ENCODE measurements at regions not wholly inside any gene's neighbourhood (a gene's known extent, or its start where the extent isn't known, plus 50 kb on each side); places are given as distances from the start of the nearest gene placed in this dataset.

DNA sequence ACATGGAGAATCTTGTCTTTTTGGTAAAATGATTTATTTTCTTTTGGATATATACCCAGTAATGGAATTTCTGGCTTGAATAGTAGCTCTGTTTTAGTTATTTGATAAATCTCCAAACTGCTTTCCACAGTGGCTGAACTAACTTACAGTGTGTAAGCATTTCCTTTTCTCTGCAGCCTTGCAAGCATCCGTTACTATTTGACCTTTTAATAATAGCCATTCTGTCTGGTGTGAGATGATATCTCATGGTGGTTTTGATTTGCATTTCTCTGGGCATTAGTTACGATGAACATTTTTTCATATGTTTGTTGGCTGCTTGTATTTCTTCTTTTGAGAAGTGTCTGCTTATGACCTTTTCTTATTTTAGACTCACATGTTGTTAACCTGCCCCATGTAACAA, 190.2 kb downstream of the GALR1 start:
- FAIRE-seq (no peak), DNase-seq (ENCODE audit: insufficient read length, low spot score) (no peak)

DNA sequence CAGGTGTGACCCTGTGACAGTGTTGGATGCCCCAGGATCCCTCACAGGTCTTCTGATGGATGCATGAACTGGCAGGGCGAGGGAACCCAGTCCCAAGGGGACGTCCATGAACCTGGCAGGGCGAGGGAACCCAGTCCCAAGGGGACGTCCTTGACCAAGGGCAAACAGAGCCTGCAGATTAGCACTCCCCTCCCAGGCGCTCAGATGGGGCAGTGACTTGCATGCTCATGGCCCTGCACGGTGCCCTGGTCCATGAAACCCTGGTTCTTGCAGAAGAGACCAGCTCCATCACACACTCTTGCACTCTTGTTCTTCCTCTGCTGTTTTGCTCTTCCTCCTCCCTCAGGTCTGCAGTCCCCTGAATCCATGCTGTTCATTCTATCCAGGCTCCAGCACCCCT, 192.7 kb downstream of the GALR1 start:
- DNase-seq (ENCODE audit: insufficient read length, low spot score) (no peak), FAIRE-seq (no peak)

DNA sequence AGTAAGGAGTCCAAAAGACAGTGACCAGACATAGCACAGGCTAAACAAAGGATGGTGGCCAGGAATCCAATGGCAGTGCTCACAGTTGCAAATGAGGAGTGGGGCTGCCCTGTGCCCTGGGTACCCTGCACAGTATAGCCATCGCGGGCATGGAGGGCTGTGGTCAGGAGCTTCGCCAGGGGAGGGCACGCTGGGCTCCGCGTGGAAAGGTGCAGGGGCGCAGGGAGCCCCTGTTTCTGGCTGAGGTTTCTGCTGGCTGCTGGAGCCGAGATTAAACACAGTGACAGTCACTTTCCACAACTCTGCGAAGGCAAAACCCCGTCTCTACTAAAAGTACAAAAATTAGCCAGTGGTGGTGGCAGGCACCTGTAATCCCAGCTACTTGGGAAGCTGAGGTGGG, 194.7 kb downstream of the GALR1 start:
- DNase-seq (ENCODE audit: insufficient read length, low spot score), result no peak
- FAIRE-seq, result no peak

DNA sequence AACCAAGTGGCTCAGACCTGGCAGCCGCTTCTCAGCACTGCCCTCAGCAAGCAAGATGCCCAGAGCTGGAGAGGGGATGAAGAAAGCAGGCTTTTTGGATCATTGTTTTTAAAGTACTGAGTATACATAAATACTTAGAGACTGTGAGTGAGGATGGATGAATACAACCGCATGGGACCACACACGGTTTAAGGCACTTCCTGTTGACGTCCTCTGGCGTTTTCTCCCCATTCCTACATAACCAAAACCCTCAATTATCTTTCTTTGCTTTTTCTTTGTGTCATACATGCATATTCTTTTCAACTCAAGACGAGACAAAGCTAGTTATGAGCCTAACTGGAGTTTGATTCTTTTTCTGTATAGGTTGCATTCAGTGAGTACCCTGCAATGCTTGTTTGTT, 198.4 kb downstream of the GALR1 start:
- FAIRE-seq (no peak), DNase-seq (ENCODE audit: insufficient read length, low spot score) (no peak)

DNA sequence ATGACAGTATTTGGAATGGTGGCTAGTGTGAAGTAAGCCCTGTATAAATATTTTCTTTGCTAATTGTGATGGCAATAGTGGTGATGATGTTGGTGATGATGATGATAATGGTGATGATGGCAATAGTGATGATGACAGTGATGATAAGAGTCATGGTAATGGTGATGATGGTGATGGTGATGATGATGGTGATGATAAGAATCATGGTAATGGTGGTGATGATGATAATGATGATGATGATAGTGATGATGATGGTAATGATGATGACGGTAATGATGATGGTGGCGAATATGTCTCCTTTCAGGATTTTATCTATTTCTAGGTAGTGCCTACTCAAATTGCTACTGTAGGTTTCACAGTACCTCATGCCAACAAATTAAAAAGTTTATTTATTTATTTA, 205.4 kb downstream of the GALR1 start:
- no peak for DNase-seq (ENCODE audit: insufficient read length, low spot score)
- no peak for FAIRE-seq

DNA sequence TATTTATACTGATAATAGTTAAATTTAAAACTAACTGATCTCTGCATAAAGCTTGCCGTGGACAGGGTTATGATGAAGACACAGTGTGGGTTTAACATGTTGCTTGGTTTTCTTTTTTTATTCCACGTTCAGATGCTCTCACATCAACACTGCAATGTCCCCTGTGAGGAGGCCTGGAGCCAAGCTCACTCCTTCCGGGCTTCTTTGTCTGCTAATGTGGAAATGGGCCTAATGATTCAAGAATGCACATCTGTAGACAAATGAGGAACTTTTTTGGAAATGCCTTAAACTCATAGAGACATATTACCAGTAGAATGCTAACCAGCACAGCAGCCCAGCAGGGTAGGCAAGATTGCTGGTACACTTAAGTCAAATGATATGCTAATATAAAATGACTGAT, 208.0 kb downstream of the GALR1 start:
- DNase-seq (ENCODE audit: insufficient read length, low spot score) (no peak), FAIRE-seq (no peak)

DNA sequence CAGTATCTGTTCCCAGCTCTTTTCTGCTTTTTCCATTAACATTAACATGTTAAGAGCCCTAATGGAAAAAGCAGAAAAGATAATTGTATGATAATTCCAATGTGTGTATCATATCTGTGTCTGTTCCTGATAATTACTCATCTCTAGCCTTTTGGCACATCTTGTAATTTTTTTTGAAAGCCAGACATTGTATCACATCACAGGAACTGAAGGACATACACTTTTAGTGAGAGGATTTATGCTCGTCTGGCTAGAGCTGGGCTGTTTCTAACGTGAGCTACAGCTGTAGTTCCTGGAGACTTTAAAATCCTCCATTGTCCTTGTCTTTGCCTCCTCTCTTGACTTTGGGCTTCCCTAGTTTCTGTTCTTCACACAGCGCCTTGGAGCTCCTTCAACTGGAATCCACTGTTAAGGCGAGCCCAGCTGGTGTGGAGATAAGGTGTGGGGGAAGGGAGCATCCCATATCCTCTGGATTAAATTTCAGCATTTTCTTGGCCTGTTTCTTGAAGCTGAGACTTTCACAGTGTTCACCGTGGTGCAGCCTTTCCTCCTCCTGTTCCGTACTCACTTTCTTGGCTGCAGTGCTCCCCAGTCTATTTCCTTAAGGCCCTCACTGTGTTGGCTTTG, 211.5 kb downstream of the GALR1 start:
- DNase-seq (ENCODE audit: insufficient read length, low spot score) (no peak), FAIRE-seq (no peak)

DNA sequence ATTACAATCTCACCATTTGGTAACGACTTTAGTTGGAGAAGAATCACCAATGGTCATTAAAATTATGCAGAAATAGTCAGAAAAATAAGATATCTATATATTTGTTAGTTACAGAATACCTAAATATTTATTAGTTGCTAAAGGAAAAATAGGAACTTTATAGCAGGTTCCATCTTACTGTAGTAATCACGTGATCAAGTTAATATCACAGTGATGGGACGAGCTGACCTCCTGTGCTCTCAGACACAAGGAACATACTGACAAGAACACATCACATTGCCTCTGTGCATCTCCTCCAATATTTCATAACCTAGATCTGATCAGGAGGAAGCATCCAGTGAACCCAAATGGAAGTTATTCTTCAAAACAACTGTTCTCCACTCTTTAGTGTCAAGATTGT, 215.3 kb downstream of the GALR1 start:
- DNase-seq (ENCODE audit: insufficient read length, low spot score) (no peak), FAIRE-seq (no peak)

DNA sequence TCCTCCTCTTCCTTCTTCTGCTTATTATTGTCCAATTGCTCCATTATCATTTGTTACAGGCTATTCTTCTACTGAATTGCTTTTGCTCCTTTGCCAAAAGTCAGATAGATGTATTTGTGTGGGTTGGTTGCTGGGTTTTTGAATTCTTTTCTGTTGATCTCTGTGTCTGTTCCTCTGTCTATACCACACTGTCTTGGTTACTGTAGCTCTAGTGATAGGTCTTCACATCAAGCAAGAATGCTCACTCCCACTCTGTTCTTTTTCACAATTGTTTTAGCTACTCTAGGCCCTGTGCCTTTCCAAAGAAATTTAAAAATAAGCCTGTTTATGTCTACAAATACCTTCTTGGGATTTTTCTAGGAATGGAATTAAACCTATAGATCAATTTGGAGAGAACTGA, 217.2 kb downstream of the GALR1 start:
- DNase-seq (ENCODE audit: insufficient read length, low spot score) (no peak), FAIRE-seq (no peak)

DNA sequence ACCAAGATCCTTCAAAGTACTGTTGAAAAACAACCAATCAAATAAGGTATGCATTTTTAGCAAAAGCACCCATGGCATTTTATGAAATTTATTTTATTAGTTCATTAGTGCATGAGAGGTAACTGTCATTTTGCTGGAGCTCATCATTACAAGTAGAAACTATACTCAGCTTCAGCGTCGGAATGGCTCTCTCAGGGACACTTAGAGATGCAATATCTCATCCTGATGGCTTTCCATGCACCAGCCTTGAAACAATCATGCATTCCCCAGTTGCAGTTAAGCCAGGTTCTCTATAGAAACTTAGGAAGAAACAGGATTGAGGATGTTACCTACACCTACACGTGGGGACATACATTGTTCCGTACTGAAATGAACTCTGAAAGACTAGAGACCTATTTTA, 219.5 kb downstream of the GALR1 start:
- FAIRE-seq (no peak), DNase-seq (ENCODE audit: insufficient read length, low spot score) (no peak)

DNA sequence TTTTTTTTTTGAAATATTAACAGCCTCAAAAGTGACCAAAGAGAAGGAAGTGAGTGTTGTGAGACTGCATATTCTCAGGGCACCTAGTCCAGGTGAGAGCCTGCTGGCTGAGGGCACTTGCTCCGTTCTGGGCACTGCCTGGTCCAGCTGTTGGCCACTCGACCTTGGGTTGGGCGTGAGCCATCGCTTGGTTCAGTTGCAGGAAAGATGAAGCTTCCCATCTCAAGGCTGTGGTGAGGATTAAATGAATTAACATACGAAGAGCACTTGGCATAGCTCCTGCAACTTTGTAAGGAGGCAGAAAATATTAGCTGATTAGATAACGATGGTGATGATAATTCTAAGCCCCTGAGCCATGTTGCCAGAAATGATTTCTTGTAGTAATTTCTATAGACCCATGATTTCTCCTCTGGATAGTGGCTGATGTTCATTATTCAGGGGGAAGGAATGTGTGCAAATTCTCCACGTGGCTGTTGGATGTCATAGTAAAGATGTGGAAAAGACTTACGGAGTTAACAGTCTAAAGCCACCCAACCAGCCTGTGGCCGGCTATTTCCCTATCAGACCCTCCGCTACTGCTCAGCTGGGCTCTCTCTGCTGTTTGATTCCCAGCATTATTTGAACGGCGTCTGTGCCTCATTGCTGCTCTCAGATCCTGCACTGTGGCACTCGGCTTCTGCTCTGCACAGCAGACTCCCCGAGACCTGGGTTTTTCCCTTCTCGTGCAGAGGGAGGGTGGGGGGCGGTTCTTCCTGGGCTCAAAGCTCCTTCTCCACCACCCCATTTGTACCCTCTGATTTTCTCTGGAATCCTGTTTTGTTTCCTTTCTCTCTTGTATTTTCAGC, 221.1 kb downstream of the GALR1 start:
- DNase-seq (ENCODE audit: insufficient read length, low spot score) (no peak), FAIRE-seq (no peak)

DNA sequence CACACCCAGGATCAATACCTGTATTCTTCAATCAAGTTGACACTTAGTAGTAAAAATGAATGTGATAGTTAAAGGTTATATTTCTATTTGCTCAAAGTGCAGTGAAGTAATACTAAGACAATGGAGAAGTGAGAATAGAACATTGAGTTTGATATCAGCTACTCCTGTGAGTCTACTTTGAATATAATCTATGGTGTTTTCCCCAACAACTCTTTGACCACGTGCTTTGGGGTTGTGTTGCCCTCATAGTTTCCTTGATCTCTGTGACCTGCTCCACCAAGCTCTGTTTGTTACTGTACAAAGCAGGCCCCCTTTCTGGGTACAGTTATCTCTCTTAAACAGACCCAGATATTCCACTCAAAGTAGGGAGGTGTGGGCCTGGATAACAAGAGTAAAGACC, 222.9 kb downstream of the GALR1 start:
- FAIRE-seq (no peak), DNase-seq (ENCODE audit: insufficient read length, low spot score) (no peak)

DNA sequence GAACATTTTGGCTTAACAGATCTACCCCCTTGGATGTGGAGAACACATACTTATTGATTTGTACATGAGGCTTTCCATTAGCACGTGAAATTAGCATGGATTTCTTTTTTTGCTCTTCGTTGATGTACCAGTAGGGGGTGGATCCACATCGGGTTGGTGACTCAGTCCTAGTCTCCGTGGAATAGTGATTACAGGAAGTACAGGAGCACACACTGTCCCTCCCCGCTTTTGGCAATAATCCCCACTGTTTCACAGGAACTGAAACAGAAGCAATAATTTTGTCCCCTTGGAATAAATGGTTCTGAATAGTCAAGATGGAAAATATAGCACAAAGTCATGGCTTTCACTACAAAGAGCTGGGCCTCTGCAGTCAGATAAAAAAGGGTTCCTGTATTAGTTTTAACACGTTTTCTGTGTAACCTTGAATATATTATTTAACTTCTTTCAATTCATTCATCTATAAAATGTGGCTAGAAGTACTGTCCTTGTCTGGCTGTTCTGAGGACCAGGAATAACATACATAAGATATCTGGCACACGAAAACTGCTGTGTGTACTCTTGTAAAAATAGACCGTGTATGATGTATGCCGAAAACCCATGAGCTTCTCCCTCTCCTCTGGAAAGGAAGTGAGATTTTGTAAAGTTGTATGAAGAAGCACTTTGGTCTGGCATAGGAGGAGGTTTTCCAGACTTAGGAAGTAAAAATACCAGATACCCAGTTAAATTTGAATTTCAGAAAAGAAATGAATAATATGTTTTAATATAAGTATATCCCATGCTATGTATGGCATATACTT, 229.2 kb downstream of the GALR1 start:
- no peak for FAIRE-seq
- no peak for DNase-seq (ENCODE audit: insufficient read length, low spot score)

DNA sequence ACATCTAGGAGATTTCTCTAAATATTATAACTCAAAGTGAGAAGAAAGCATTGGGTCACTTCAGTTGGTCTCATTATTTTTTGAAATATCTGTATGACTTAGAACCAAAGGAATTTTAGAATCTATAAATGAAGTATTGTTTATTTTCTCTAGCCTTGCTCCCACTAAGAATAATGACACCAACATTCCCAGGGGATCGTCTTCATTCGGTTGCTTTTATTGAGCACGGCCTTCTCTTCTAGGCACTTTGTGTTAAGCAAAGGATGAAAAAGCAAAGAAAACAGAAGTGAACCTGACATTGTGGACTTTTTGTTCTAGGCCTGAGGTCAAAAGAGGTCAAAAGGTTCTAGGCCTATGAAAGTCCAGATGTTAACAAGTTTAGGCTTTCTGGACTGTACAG, 231.9 kb downstream of the GALR1 start:
- no peak for FAIRE-seq

DNA sequence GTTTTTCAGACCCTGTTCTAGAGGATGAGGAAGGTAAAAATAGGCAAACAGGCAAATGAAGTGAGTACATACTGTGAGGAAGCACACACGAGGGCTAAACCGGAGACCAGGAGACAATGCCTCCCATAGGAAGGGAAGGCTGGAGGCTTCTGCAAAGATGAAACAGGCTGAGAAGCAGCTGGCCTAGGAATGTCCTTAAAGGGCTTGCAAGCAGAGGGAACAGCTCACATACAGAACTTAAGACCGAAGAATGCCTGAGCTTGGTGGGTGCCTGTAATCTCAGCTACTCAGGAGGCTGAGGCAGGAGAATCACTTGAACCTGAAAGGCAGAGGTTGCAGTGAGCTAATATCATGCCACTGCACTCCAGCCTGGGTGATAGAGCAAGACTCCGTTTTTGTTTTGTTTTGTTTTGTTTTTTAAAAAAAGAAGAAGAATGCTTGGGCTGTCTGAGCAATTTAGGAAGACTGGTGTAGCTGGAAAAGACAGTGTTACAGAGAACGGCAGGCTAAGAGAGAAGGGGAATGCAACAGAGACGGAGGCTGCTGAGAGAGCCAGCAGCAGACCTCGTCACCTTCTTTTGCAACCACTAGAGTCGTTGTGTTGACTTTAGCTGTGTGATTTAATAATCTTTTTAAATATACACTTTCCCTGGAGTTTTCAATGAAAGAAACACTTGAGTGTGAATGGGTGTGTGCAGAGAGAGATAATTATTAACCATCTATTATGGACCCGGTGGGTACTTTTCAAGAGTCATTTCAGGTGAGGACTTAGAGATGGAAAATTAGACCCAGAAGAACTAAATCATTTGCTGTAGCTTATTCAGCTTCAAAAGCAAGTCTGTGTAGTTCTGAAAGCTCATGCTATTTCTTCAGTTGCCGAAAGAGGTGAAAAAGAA, 232.8 kb downstream of the GALR1 start:
- DNase-seq (ENCODE audit: insufficient read length, low spot score) (no peak), FAIRE-seq (no peak)

More for the DNA sequence above, 231.9 kb downstream of the GALR1 start:
- no peak for DNase-seq (ENCODE audit: insufficient read length, low spot score)

DNA sequence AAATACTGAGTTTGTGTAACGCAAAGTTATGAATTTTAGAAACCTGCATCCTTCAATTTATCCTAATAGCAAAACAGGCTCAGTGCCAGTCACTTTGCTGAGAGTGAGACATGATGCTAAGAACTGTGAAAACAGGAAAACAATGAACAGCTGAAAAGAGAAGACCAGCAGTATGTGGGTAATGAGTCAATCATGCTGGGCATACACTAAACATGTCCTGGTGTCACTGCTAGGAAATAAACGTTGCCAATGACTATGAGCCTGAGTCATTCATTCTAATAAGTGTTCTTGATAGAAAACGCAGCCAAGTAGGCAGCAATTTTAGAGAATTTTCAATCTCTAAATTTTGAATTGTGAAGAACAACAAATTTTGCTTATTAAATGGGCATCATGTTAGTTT, 237.3 kb downstream of the GALR1 start:
- no peak for FAIRE-seq
- no peak for DNase-seq (ENCODE audit: insufficient read length, low spot score)

DNA sequence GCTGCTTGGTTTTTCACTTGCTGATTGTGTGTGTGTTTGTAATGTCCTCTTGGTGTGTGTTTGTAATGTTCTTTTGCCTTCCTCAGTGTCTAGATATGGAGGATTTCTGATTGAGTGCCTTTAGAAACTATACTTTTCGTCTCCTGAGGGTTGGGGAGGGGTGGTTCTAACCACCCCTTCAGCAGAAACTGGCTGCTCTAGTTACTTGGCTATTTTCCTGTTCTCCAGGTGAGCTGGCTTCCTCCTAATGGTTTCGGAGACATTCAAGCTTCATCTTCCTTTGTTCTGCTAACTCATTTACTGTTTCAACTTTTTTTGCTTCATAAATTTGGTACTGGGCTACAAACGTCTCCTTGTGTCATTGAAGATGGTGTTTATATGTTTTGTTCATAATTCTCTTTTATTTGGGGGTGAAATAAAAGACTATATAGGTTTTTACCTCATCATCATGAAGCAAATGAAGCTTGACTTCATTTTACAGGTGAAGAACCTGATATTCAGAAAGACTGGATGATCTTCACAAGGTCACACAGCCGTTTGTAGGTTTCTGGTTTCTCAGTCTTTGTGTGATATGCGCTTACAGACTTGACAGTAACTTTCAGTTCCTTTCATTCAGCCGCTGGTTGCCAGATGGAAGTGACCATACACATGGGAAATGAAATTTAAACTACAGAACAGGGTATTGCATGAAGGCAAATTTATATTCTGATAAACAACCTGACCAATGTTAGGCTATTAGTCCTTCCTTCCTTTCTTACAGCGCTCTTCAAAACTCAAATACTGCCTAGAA, 238.5 kb downstream of the GALR1 start:
- DNase-seq (ENCODE audit: insufficient read length, low spot score) (no peak), FAIRE-seq (no peak)

DNA sequence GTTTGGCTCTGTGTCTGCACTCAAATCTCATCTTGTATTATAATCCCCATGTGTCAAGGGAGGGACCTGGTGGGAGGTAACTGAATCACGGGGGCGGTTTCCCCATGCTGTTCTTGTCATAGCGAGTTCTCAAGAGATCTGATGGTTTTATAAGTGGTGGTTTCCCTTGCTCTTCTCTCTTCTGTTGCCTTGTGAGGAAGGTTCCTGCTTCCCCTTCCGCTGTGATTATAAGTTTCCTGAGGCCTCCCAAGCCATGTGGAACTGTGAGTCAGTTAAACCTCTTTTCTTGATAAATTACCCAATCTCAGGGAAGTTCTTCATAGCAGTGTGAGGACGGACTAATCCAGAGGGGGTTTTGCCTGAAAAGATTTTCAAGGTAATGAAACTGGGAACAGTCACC, 245.4 kb downstream of the GALR1 start:
- FAIRE-seq (no peak), DNase-seq (ENCODE audit: insufficient read length, low spot score) (no peak)

DNA sequence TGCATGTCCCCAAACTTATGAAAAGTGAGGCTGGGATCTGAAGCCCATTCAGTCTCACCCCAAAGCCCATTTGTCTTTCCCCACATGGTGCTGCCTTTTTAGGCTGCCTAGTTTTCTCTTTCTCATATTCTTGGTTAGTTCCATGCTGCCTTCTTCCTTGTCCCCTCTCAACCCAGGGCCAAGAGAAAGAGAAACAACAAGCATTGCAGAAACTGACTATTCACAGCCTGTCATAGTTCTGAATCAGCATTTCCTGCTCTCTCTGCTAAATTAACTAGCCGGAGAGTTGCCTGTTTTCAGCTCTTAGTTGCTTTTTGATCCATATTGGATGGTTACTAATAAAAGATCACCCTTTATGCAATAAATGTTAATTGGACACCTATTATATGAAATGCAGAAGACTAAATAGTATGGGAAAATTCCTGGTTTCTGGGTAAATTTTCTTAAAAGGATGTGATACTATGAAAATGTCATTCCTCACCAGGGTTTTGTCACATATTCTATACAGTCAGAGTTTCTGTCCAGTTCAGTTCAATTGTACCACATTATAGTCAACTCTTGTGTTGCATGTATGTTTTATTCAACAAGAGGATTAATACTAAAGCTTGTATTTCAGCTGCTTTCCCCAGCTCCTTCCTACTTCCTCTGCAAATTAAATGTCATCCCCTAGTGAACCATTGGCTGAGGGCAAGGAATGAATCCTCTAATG, 246.5 kb downstream of the GALR1 start:
- peak; percentile 18 for FAIRE-seq
- no peak for DNase-seq (ENCODE audit: insufficient read length, low spot score)
